MM.1S (cell line): ENCODE measurements at regions not wholly inside any gene's neighbourhood (a gene's known extent, or its start where the extent isn't known, plus 50 kb on each side); places are given as distances from the start of the nearest gene placed in this dataset.

Experiments
- CTCF ChIP-seq: fragments of 300-600 bp; sonication (generic); IDR thresholded peaks from 2 replicates; pipeline ENCODE4 v1.5.1; 2016; ENCODE audit warnings: antibody characterized with exemption, low read length, mixed read lengths
- EZH2 ChIP-seq: fragments of 300-600 bp; sonication (generic); optimal IDR thresholded peaks from 2 replicates; pipeline ENCODE3; 2017; ENCODE audit warnings: low read depth, mild to moderate bottlenecking, antibody characterized with exemption, low read length, mixed read lengths
- EZH2phosphoT487 ChIP-seq: fragments of 300-600 bp; sonication (generic); IDR thresholded peaks from 2 replicates; pipeline ENCODE4 v1.6.1; 2018; ENCODE audit warnings: antibody characterized with exemption, low read length

DNA sequence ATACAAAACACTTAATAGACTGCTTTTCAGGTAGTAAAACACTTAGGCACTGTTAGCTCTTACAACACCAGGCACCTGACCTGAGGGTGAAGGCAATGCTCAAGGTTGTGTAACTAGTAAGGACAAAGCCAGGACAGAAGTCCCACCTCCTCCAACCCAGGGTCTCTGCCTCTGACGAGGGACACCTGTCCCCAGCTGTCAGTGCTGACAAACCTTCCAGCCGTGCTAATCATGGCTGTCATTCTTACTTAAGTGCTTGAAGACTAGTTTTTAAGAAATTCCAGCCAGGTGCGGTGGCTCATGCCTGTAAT lies 62.5 kb upstream of the MAX start:
- no peak for TF ChIP-seq CTCF
- no peak for TF ChIP-seq EZH2phosphoT487
- TF ChIP-seq EZH2, result no peak
